Vagina (tissue), 2 donors: ENCODE measurements at regions not wholly inside any gene's neighbourhood (a gene's known extent, or its start where the extent isn't known, plus 50 kb on each side); places are given as distances from the start of the nearest gene placed in this dataset.

ENCODE experiments used
- POLR2A ChIP-seq, 2 donors: fragments of 450-650 bp; IDR thresholded peaks; one replicate each; pipeline ENCODE4 v1.6.1; 2017; ENCODE audit warnings: antibody characterized with exemption in 2 of 2, mild to moderate bottlenecking in 2 of 2, moderate library complexity in 2 of 2
- TF ChIP-seq, protein P1 (sequence below), 3 experiments: fragments of 450-650 bp in 2 of 3; fragments of 200-600 bp in 1 of 3; sonication (generic) in 1 of 3; IDR thresholded peaks; one replicate each; pipeline ENCODE4 v1.5.1; 2017 to 2019; ENCODE audit warnings: antibody characterized with exemption in 3 of 3, mild to moderate bottlenecking in 2 of 3, moderate library complexity in 2 of 3

DNA sequence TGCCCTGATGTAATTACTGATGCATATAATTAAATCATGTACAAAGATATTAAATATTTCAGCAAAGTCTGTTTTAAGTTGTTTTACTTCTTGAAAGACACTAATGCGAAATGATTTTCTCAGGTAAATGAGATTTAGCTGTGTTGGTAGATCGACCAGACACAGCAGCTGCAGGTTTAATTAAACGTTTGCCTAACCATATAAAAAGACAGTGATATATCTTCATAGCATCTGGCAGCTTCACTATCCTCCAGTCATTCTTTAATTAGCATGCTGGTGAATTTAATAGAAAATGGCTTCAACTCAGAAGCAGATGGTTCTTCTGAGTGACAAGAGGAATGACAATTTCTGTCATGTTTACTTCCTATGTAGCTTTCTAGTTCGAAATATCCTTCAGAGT, 69.3 kb downstream of the NHLRC3 start:
- TF ChIP-seq POLR2A (IDR thresholded peaks at IDR 0.05), result no peak
- TF ChIP-seq, protein P1, sequence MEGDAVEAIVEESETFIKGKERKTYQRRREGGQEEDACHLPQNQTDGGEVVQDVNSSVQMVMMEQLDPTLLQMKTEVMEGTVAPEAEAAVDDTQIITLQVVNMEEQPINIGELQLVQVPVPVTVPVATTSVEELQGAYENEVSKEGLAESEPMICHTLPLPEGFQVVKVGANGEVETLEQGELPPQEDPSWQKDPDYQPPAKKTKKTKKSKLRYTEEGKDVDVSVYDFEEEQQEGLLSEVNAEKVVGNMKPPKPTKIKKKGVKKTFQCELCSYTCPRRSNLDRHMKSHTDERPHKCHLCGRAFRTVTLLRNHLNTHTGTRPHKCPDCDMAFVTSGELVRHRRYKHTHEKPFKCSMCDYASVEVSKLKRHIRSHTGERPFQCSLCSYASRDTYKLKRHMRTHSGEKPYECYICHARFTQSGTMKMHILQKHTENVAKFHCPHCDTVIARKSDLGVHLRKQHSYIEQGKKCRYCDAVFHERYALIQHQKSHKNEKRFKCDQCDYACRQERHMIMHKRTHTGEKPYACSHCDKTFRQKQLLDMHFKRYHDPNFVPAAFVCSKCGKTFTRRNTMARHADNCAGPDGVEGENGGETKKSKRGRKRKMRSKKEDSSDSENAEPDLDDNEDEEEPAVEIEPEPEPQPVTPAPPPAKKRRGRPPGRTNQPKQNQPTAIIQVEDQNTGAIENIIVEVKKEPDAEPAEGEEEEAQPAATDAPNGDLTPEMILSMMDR (IDR thresholded peaks at IDR 0.05), result no peak
